ENCODE measurements at regions not wholly inside any gene's neighbourhood (a gene's known extent, or its start where the extent isn't known, plus 50 kb on each side); places are given as distances from the start of the nearest gene placed in this dataset.

DNA sequence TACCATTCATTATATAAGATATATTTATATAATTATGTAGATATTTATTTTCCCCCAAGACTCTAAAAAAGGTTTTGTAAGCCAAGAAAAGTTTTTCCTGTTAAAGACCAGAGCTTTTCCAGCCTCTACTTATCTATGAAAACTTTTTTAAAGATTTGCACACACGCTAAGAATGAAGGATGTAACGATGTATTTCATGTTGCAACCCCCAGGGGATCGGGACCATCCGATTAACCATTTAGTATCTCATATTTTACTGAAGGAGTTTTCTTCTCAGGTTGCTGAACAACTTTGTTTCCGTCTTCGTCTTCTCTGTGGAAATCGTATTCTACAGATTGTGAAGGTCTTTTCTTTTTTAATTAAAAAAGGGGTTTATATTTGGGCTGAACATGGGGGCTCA, 70.0 kb upstream of the SASH1 start:
- Mint-ChIP-seq H3K27me3 (ENCODE audit: low read depth) (no peaks in the 10 kb centered on the region), H3K9me3 (no peaks in the 10 kb centered on the region), H3K36me3 (no peaks in the 10 kb centered on the region), H3K27ac (no peak overlapping the region), H3K4me1 (peaks cover 5% of the 10 kb centered on the region; the same call in 1 of the 2 replicates), H3K4me3 (no peak overlapping the region)
- TF ChIP-seq ETV6 (CRISPR knock-in tag; IDR thresholded peaks at IDR 0.05) (no peak), SOX15 (CRISPR knock-in tag; IDR thresholded peaks at IDR 0.05) (no peak), SMAD3 (CRISPR knock-in tag; IDR thresholded peaks at IDR 0.05; ENCODE audit: borderline replicate concordance) (no peak), ZNF121 (CRISPR knock-in tag; IDR thresholded peaks at IDR 0.05) (no peak), NR2C2 (CRISPR knock-in tag; IDR thresholded peaks at IDR 0.05) (no peak), CBFB (CRISPR knock-in tag; IDR thresholded peaks at IDR 0.05; ENCODE audit: low read depth) (no peak), FOXP1 (CRISPR knock-in tag; IDR thresholded peaks at IDR 0.05; ENCODE audit: borderline replicate concordance) (no peak), ATF1 (CRISPR knock-in tag; IDR thresholded peaks at IDR 0.05) (no peak), PRRX2 (CRISPR knock-in tag; IDR thresholded peaks at IDR 0.05) (no peak), MYBL2 (CRISPR knock-in tag; IDR thresholded peaks at IDR 0.05) (no peak)
- TF ChIP-seq, protein P1, sequence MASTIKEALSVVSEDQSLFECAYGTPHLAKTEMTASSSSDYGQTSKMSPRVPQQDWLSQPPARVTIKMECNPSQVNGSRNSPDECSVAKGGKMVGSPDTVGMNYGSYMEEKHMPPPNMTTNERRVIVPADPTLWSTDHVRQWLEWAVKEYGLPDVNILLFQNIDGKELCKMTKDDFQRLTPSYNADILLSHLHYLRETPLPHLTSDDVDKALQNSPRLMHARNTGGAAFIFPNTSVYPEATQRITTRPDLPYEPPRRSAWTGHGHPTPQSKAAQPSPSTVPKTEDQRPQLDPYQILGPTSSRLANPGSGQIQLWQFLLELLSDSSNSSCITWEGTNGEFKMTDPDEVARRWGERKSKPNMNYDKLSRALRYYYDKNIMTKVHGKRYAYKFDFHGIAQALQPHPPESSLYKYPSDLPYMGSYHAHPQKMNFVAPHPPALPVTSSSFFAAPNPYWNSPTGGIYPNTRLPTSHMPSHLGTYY (CRISPR knock-in tag; IDR thresholded peaks at IDR 0.05): no peak
- TF ChIP-seq, protein P2, sequence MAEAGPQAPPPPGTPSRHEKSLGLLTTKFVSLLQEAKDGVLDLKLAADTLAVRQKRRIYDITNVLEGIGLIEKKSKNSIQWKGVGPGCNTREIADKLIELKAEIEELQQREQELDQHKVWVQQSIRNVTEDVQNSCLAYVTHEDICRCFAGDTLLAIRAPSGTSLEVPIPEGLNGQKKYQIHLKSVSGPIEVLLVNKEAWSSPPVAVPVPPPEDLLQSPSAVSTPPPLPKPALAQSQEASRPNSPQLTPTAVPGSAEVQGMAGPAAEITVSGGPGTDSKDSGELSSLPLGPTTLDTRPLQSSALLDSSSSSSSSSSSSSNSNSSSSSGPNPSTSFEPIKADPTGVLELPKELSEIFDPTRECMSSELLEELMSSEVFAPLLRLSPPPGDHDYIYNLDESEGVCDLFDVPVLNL (CRISPR knock-in tag; IDR thresholded peaks at IDR 0.05; ENCODE audit: borderline replicate concordance, low read depth): no peak
- TF ChIP-seq, protein P3, sequence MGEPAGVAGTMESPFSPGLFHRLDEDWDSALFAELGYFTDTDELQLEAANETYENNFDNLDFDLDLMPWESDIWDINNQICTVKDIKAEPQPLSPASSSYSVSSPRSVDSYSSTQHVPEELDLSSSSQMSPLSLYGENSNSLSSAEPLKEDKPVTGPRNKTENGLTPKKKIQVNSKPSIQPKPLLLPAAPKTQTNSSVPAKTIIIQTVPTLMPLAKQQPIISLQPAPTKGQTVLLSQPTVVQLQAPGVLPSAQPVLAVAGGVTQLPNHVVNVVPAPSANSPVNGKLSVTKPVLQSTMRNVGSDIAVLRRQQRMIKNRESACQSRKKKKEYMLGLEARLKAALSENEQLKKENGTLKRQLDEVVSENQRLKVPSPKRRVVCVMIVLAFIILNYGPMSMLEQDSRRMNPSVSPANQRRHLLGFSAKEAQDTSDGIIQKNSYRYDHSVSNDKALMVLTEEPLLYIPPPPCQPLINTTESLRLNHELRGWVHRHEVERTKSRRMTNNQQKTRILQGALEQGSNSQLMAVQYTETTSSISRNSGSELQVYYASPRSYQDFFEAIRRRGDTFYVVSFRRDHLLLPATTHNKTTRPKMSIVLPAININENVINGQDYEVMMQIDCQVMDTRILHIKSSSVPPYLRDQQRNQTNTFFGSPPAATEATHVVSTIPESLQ (CRISPR knock-in tag; IDR thresholded peaks at IDR 0.05): no peak
- TF ChIP-seq, protein P4, sequence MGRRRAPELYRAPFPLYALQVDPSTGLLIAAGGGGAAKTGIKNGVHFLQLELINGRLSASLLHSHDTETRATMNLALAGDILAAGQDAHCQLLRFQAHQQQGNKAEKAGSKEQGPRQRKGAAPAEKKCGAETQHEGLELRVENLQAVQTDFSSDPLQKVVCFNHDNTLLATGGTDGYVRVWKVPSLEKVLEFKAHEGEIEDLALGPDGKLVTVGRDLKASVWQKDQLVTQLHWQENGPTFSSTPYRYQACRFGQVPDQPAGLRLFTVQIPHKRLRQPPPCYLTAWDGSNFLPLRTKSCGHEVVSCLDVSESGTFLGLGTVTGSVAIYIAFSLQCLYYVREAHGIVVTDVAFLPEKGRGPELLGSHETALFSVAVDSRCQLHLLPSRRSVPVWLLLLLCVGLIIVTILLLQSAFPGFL (CRISPR knock-in tag; IDR thresholded peaks at IDR 0.05; ENCODE audit: borderline replicate concordance): no peak
- no peak for ATAC-seq
- CTCF ChIA-PET: no interaction called here
- no peak for DNase-seq (ENCODE audit: low spot score)
- POLR2A ChIA-PET: no interaction called here

DNA sequence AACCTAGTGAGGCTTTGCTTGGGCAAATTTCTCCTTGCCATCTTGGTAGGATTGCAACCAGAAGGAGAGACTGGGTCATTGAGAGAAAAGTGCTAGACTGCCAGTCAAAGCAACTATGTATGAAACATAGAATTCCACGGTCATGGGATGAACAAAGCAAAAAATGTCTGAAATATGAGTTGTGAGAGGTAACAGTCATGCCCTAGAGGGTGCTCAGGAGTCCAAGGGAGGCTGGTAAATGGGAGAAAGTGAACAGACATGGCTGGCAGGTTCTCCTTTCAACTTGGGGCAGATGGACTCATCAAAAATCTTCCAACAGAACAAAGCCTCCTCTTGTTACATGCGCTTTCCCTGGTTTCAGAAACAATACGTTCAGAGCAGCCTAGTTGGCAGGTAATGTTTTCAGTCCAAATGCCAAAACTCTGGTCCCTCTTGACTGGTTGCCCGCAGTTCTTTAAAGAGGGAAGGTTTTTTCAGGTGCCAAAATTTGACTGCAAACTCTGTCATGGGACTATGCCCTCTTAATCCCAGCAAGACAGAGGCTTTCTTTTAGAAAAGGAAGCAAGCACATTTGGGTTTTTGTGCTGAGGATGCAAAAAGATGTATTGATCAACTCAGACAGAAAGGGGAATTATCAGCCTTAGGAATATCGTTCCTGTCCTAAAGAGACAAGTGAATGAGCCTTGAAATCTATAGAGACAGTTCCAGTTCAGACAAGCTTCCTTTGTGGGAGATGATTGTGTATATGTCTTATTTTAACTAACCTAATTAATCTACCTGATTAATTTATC, 68.5 kb upstream of the SASH1 start:
- Mint-ChIP-seq H3K27ac (no peak overlapping the region), H3K9me3 (no peaks in the 10 kb centered on the region)
- POLR2A ChIA-PET: no interaction called here

More for the DNA sequence above, 68.5 kb upstream of the SASH1 start:
- CTCF ChIA-PET: no interaction called here
- Mint-ChIP-seq H3K36me3 (no peaks in the 10 kb centered on the region), H3K27me3 (ENCODE audit: low read depth) (no peaks in the 10 kb centered on the region), H3K4me1 (peaks cover 5% of the 10 kb centered on the region; the same call in 1 of the 2 replicates), H3K4me3 (no peak overlapping the region)
- TF ChIP-seq, protein P5, sequence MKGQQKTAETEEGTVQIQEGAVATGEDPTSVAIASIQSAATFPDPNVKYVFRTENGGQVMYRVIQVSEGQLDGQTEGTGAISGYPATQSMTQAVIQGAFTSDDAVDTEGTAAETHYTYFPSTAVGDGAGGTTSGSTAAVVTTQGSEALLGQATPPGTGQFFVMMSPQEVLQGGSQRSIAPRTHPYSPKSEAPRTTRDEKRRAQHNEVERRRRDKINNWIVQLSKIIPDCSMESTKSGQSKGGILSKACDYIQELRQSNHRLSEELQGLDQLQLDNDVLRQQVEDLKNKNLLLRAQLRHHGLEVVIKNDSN (CRISPR knock-in tag; IDR thresholded peaks at IDR 0.05): no peak
- TF ChIP-seq, protein P6, sequence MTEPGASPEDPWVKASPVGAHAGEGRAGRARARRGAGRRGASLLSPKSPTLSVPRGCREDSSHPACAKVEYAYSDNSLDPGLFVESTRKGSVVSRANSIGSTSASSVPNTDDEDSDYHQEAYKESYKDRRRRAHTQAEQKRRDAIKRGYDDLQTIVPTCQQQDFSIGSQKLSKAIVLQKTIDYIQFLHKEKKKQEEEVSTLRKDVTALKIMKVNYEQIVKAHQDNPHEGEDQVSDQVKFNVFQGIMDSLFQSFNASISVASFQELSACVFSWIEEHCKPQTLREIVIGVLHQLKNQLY (CRISPR knock-in tag; IDR thresholded peaks at IDR 0.05): no peak
- TF ChIP-seq ZNF671 (CRISPR knock-in tag; IDR thresholded peaks at IDR 0.05): no peak
- DNase-seq (ENCODE audit: low spot score): no peak
- ATAC-seq: no peak
